ENCODE measurements at regions not wholly inside any gene's neighbourhood (a gene's known extent, or its start where the extent isn't known, plus 50 kb on each side); places are given as distances from the start of the nearest gene placed in this dataset.

- no peak for DNase-seq
Measured at GRCh38 chr14:65252482-65253255, 150.4 kb upstream of the MAX start.

- no peak for DNase-seq
Measured at GRCh38 chr14:65255029-65255545, 152.8 kb upstream of the MAX start.

GRCh38 chr14:65255583-65256461, 153.5 kb upstream of the MAX start:
- DNase-seq = peak in 1 of 6 experiments; percentile 1

GRCh38 chr14:65256714-65257113, 154.4 kb upstream of the MAX start:
- DNase-seq = no peak

GRCh38 chr14:65257425-65257824, 155.1 kb upstream of the FUT8 start:
- DNase-seq = no peak

- DNase-seq = no peak
Measured at GRCh38 chr14:65258391-65258790, 154.1 kb upstream of the FUT8 start.

- DNase-seq = no peak
Measured at GRCh38 chr14:65259000-65259399, 153.5 kb upstream of the FUT8 start.

- DNase-seq = no peak
Measured at GRCh38 chr14:65260786-65261185, 151.7 kb upstream of the FUT8 start.

- no peak for DNase-seq
Measured at GRCh38 chr14:65261425-65261920, 151.1 kb upstream of the FUT8 start.

GRCh38 chr14:65261946-65262345, 150.6 kb upstream of the FUT8 start:
- DNase-seq = no peak

GRCh38 chr14:65263177-65263788, 149.2 kb upstream of the FUT8 start:
- DNase-seq = no peak

- DNase-seq = no peak
Measured at GRCh38 chr14:65267856-65268255, 144.7 kb upstream of the FUT8 start.

GRCh38 chr14:65268594-65268993, 143.9 kb upstream of the FUT8 start:
- DNase-seq = no peak

GRCh38 chr14:65269732-65270131, 142.8 kb upstream of the FUT8 start:
- DNase-seq = no peak

- no peak for DNase-seq
Measured at GRCh38 chr14:65277027-65277426, 135.5 kb upstream of the FUT8 start.

- DNase-seq = no peak
Measured at GRCh38 chr14:65277580-65278270, 134.8 kb upstream of the FUT8 start.

GRCh38 chr14:65278589-65278988, 133.9 kb upstream of the FUT8 start:
- DNase-seq = no peak

GRCh38 chr14:65279510-65279909, 133.0 kb upstream of the FUT8 start:
- DNase-seq = no peak

GRCh38 chr14:65279958-65280357, 132.6 kb upstream of the FUT8 start:
- DNase-seq = no peak

- DNase-seq = no peak
Measured at GRCh38 chr14:65280653-65281052, 131.9 kb upstream of the FUT8 start.

- DNase-seq = peak in 2 of 6 experiments; percentile 19 to 31
Measured at GRCh38 chr14:65281991-65282895, 130.3 kb upstream of the FUT8 start.

GRCh38 chr14:65282896-65283253, 129.7 kb upstream of the FUT8 start:
- peak in 2 of 6 experiments; percentile 3 to 18 for DNase-seq

Measured in stimulated activated naive CD4-positive, alpha-beta T cell (primary cell).